H1 (cell line): ENCODE measurements at regions not wholly inside any gene's neighbourhood (a gene's known extent, or its start where the extent isn't known, plus 50 kb on each side); places are given as distances from the start of the nearest gene placed in this dataset.

Source experiments
- BACH1 ChIP-seq: IDR thresholded peaks from 2 replicates; pipeline ENCODE4 v1.6.1; 2012; ENCODE audit warnings: low read length, improper control_type of control experiment
- BCL11A ChIP-seq, 2 experiments: IDR thresholded peaks; one replicate each; pipeline ENCODE4 v1.6.1; 2011; ENCODE audit warnings: low read depth in 2 of 2, low read length in 2 of 2, mild to moderate bottlenecking in 2 of 2
- CREB1 ChIP-seq: IDR thresholded peaks from 2 replicates; pipeline ENCODE4 v1.6.1; 2012; ENCODE audit warnings: inconsistent platforms
- EP300 ChIP-seq, 2 experiments: IDR thresholded peaks; 1 replicate in 1 of 2; 2 replicates in 1 of 2; pipeline ENCODE4 v1.6.1; 2011 to 2012; ENCODE audit warnings: low read depth in 2 of 2, low read length in 2 of 2, mild to moderate bottlenecking in 2 of 2, borderline replicate concordance in 1 of 2, inconsistent platforms in 1 of 2, moderate library complexity in 1 of 2
- HDAC2 ChIP-seq, 2 experiments: fragments of 300-600 bp in 1 of 2; sonication (generic) in 1 of 2; IDR thresholded peaks; 2 replicates each; pipeline ENCODE4 v1.6.1; 2011 to 2012; ENCODE audit warnings: low read depth in 2 of 2, low read length in 2 of 2, mild to moderate bottlenecking in 2 of 2, moderate library complexity in 2 of 2, borderline replicate concordance in 1 of 2, inconsistent platforms in 1 of 2
- JUN ChIP-seq: IDR thresholded peaks from 2 replicates; pipeline ENCODE4 v1.6.1; 2011; ENCODE audit warnings: low read depth, mild to moderate bottlenecking, improper control_type of control experiment, low read length
- RFX5 ChIP-seq: IDR thresholded peaks from 2 replicates; pipeline ENCODE4 v1.6.1; 2011; ENCODE audit warnings: low read depth, low read length, improper control_type of control experiment, borderline replicate concordance
- SP1 ChIP-seq: IDR thresholded peaks from 2 replicates; pipeline ENCODE4 v1.6.1; 2011; ENCODE audit warnings: low read depth, low read length
- TAF1 ChIP-seq: IDR thresholded peaks from 2 replicates; pipeline ENCODE4 v1.6.1; 2011; ENCODE audit warnings: mild to moderate bottlenecking, low read depth, low read length
- TF ChIP-seq, protein P1 (sequence below), 3 experiments: IDR thresholded peaks; 1 replicate in 2 of 3; 2 replicates in 1 of 3; pipeline versions ENCODE4 v1.5.1 to v1.6.1; 2011; ENCODE audit warnings: low read length in 3 of 3, mild to moderate bottlenecking in 3 of 3, inconsistent platforms in 2 of 3, low read depth in 1 of 3, moderate library complexity in 1 of 3; ENCODE audit not compliant: insufficient read depth in 1 of 3; ENCODE audit errors: control extremely low read depth in 1 of 3

DNA sequence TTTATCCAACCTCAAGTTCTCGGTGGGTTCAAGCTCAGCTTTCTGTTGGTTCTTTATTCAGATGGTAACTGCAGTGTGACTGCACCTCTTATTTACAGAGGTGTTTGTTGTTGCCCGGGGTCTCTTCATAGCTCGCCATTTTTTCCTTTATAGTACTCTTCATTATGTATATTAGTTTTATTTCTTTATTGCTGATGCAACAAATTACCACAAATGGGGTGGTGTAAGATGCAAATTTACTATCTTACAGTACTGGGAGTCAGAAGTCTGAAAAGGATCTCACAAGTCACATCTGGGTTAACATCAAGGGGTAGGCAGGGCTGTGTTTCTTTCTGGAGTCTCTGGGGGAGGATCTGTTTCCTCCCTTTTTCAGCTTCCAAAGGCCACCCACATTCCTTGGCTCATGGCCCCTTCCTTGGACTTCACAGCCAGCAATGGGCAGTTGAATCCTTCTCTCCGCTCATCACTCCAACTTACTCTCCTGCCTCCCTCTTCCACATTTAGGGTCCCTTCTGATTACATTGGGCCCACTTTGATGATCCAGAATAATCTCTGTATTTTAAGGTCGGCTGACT lies 241.2 kb downstream of the HAPSTR1 start:
- TF ChIP-seq HDAC2 (IDR thresholded peaks at IDR 0.05; ENCODE audit: borderline replicate concordance in 1 of 2, low read depth in 2 of 2, low read length in 2 of 2): no peak
- TF ChIP-seq CREB1: no peak
- TF ChIP-seq JUN: no peak
- TF ChIP-seq, protein P1, sequence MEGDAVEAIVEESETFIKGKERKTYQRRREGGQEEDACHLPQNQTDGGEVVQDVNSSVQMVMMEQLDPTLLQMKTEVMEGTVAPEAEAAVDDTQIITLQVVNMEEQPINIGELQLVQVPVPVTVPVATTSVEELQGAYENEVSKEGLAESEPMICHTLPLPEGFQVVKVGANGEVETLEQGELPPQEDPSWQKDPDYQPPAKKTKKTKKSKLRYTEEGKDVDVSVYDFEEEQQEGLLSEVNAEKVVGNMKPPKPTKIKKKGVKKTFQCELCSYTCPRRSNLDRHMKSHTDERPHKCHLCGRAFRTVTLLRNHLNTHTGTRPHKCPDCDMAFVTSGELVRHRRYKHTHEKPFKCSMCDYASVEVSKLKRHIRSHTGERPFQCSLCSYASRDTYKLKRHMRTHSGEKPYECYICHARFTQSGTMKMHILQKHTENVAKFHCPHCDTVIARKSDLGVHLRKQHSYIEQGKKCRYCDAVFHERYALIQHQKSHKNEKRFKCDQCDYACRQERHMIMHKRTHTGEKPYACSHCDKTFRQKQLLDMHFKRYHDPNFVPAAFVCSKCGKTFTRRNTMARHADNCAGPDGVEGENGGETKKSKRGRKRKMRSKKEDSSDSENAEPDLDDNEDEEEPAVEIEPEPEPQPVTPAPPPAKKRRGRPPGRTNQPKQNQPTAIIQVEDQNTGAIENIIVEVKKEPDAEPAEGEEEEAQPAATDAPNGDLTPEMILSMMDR (IDR thresholded peaks at IDR 0.05; ENCODE audit: control extremely low read depth in 1 of 3, insufficient read depth in 1 of 3, low read depth in 1 of 3, low read length in 3 of 3): no peak
- no peak for TF ChIP-seq SP1
- TF ChIP-seq BACH1: no peak
- no peak for TF ChIP-seq EP300 (IDR thresholded peaks at IDR 0.05; ENCODE audit: borderline replicate concordance in 1 of 2, low read depth in 2 of 2, low read length in 2 of 2)
- no peak for TF ChIP-seq RFX5
- TF ChIP-seq BCL11A (IDR thresholded peaks at IDR 0.05; ENCODE audit: low read depth in 2 of 2, low read length in 2 of 2): no peak
- no peak for TF ChIP-seq TAF1
